HepG2 (cell line): ENCODE measurements at regions not wholly inside any gene's neighbourhood (a gene's known extent, or its start where the extent isn't known, plus 50 kb on each side); places are given as distances from the start of the nearest gene placed in this dataset.

Experiments used
- ATAC-seq: fragments of 200-7000 bp; cut with Tn5 transposase; 3 replicates; pipeline ENCODE4 v1.9.1; 2020; ENCODE audit warnings: mild to moderate bottlenecking, moderate library complexity
- BruUV-seq: library from RNA; stranded (reverse); fragments of 400-500 nt; replicated peaks from 2 replicates; lab custom pipeline; 2021; lab: Mats Ljungman, UMichigan
- CTCF ChIA-PET: fragments of 300-600 bp; formaldehyde crosslinking; extraction: SDS; loops from one replicate; lab custom pipeline; 2021; ENCODE audit warnings: low total read pairs, inconsistent platforms, low intra/inter-chr PET ratio; lab: Yijun Ruan, JAX
- POLR2A ChIA-PET: fragments of 350-600 bp; sonication (Branson Sonifier 250); formaldehyde crosslinking; loops from one replicate; lab custom pipeline; 2020; ENCODE audit warnings: antibody characterized with exemption, inconsistent platforms; lab: Yijun Ruan, JAX
- DNase-seq: peaks from one replicate; pipeline ENCODE4 v3.0.0-alpha.2; 2015; ENCODE audit warnings: low spot score
- FAIRE-seq: peaks from 3 replicates; lab custom pipeline; 2011; peaks lifted over from hg19 to GRCh38; lab: Jason Lieb, UNC
- H2AFZ ChIP-seq: one replicate; pipeline ENCODE4 v1.6.1; 2011; ENCODE audit warnings: low read length, inconsistent platforms
- H3K27ac ChIP-seq: fragments of 300-600 bp; 3 replicates; pipeline ENCODE4 v1.8.0; 2011; ENCODE audit warnings: mixed run types, mild to moderate bottlenecking, mixed read lengths, low read length, inconsistent platforms; ENCODE audit not compliant: insufficient read depth; ENCODE audit errors: extremely low read length
- H3K27me3 ChIP-seq, 2 experiments: fragments of 200-600 bp in 1 of 2; 2 replicates in 1 of 2; 3 replicates in 1 of 2; pipeline versions ENCODE4 v1.6.0 to v1.8.0; 2011; ENCODE audit warnings: low read length in 2 of 2, mild to moderate bottlenecking in 2 of 2, moderate library complexity in 2 of 2, inconsistent platforms in 1 of 2; ENCODE audit not compliant: insufficient read depth in 2 of 2, control insufficient read depth in 1 of 2
- H3K36me3 ChIP-seq, 2 experiments: fragments of 200-600 bp in 1 of 2; replicated peaks in 1 of 2; 2 replicates in 1 of 2; 3 replicates in 1 of 2; pipeline versions ENCODE4 v1.5.1 to v1.8.0; 2011; ENCODE audit warnings: low read length in 2 of 2, inconsistent platforms in 1 of 2; ENCODE audit not compliant: insufficient read depth in 2 of 2, control insufficient read depth in 1 of 2
- H3K4me1 ChIP-seq: 2 replicates; pipeline ENCODE4 v1.5.1; 2012; ENCODE audit warnings: low read length, inconsistent platforms; ENCODE audit not compliant: insufficient read depth
- H3K4me2 ChIP-seq: 2 replicates; pipeline ENCODE4 v1.6.0; 2011; ENCODE audit warnings: low read depth, low read length, inconsistent platforms
- H3K4me3 ChIP-seq, 3 experiments: fragments of 200-600 bp in 1 of 3; sonication (generic), shearing (Covaris generic) in 1 of 3; replicated peaks in 1 of 3; 2 replicates each; pipeline ENCODE4 v1.5.1; 2011 to 2016; ENCODE audit warnings: low read length in 3 of 3, inconsistent platforms in 2 of 3, low read depth in 2 of 3, mild to moderate bottlenecking in 2 of 3, control low read depth in 1 of 3, mixed read lengths in 1 of 3; ENCODE audit not compliant: insufficient read depth in 1 of 3
- H3K79me2 ChIP-seq: one replicate; pipeline ENCODE4 v1.6.1; 2011; ENCODE audit warnings: low read length, inconsistent platforms; ENCODE audit not compliant: insufficient read depth
- H3K9ac ChIP-seq: 2 replicates; pipeline ENCODE4 v1.6.0; 2011; ENCODE audit warnings: mild to moderate bottlenecking, low read depth, low read length, inconsistent platforms; ENCODE audit not compliant: insufficient read depth
- H3K9me3 ChIP-seq: 2 replicates; pipeline ENCODE4 v1.5.1; 2012; ENCODE audit warnings: mild to moderate bottlenecking, low read length
- H4K20me1 ChIP-seq: 2 replicates; pipeline ENCODE4 v1.6.0; 2011; ENCODE audit warnings: inconsistent platforms, mild to moderate bottlenecking, low read length, moderate library complexity; ENCODE audit not compliant: insufficient read depth
- AHR ChIP-seq: IDR thresholded peaks from 2 replicates; pipeline ENCODE4 v1.6.1; 2018; ENCODE audit warnings: missing genetic modification reagents, missing compliant biosample characterization
- FLYWCH1 ChIP-seq: sonication (generic); formaldehyde crosslinking; IDR thresholded peaks from 2 replicates; pipeline ENCODE4 v1.8.1; 2023; ENCODE audit warnings: mild to moderate bottlenecking, missing genetic modification reagents
- GATAD2A ChIP-seq: IDR thresholded peaks from 2 replicates; pipeline ENCODE4 v1.6.1; 2016
- HMGXB3 ChIP-seq: sonication (generic); formaldehyde crosslinking; IDR thresholded peaks from 2 replicates; pipeline ENCODE4 v1.4.0; 2020; ENCODE audit warnings: missing genetic modification reagents, borderline replicate concordance
- MIXL1 ChIP-seq: IDR thresholded peaks from 2 replicates; pipeline ENCODE4 v1.6.1; 2016
- MTA3 ChIP-seq: sonication (generic); formaldehyde crosslinking; IDR thresholded peaks from 2 replicates; pipeline ENCODE4 v1.4.0; 2020; ENCODE audit warnings: missing genetic modification reagents
- MXI1 ChIP-seq: IDR thresholded peaks from 3 replicates; pipeline ENCODE4 v1.6.1; 2012; ENCODE audit warnings: low read depth, low read length, inconsistent platforms, borderline replicate concordance
- SKI ChIP-seq: fragments of 450-650 bp; IDR thresholded peaks from one replicate; pipeline ENCODE4 v1.6.1; 2018; ENCODE audit warnings: mild to moderate bottlenecking; ENCODE audit not compliant: partially characterized antibody
- ZBTB14 ChIP-seq: sonication (generic); formaldehyde crosslinking; IDR thresholded peaks from 2 replicates; pipeline ENCODE4 v1.4.0; 2020; ENCODE audit warnings: missing genetic modification reagents
- ZBTB3 ChIP-seq: sonication (generic); formaldehyde crosslinking; IDR thresholded peaks from 2 replicates; pipeline ENCODE4 v1.4.0; 2020; ENCODE audit warnings: low read depth, mild to moderate bottlenecking, moderate library complexity, missing genetic modification reagents, borderline replicate concordance
- ZNF20 ChIP-seq: sonication (generic); formaldehyde crosslinking; IDR thresholded peaks from 2 replicates; pipeline ENCODE4 v1.4.0; 2020; ENCODE audit warnings: mild to moderate bottlenecking, moderate library complexity, missing genetic modification reagents
- ZNF891 ChIP-seq: sonication (generic); formaldehyde crosslinking; IDR thresholded peaks from 2 replicates; pipeline ENCODE4 v1.5.0; 2020; ENCODE audit warnings: mild to moderate bottlenecking, missing genetic modification reagents
- ZSCAN20 ChIP-seq: sonication (generic); formaldehyde crosslinking; IDR thresholded peaks from 2 replicates; pipeline ENCODE4 v1.4.0; 2020; ENCODE audit warnings: missing genetic modification reagents, mild to moderate bottlenecking, borderline replicate concordance
- ZSCAN31 ChIP-seq: sonication (generic); formaldehyde crosslinking; IDR thresholded peaks from 2 replicates; pipeline ENCODE4 v1.5.0; 2020; ENCODE audit warnings: low read depth, mild to moderate bottlenecking, missing genetic modification reagents
- in situ Hi-C: cut with HindIII; loops from 2 replicates; pipeline ENCODE4 v1.10.0; 2017; ENCODE audit warnings: low pct_unique_long_range_greater_than_20kb; ENCODE audit not compliant: extremely low pct_ligation_motif_present
- intact Hi-C: fragments of 100-400 bp; cut with micrococcal nuclease; formaldehyde crosslinking; loops from one replicate; pipeline ENCODE4 v1.10.0; 2022; ENCODE audit not compliant: unreplicated experiment
- TF ChIP-seq, protein P1 (sequence below), 2 experiments: sonication (generic) in 1 of 2; formaldehyde crosslinking in 1 of 2; IDR thresholded peaks; 2 replicates each; pipeline versions ENCODE4 v1.5.1 to v1.6.1; 2011 to 2020; ENCODE audit warnings: borderline replicate concordance in 1 of 2, low read depth in 1 of 2, low read length in 1 of 2, mild to moderate bottlenecking in 1 of 2, missing genetic modification reagents in 1 of 2, moderate library complexity in 1 of 2

DNA sequence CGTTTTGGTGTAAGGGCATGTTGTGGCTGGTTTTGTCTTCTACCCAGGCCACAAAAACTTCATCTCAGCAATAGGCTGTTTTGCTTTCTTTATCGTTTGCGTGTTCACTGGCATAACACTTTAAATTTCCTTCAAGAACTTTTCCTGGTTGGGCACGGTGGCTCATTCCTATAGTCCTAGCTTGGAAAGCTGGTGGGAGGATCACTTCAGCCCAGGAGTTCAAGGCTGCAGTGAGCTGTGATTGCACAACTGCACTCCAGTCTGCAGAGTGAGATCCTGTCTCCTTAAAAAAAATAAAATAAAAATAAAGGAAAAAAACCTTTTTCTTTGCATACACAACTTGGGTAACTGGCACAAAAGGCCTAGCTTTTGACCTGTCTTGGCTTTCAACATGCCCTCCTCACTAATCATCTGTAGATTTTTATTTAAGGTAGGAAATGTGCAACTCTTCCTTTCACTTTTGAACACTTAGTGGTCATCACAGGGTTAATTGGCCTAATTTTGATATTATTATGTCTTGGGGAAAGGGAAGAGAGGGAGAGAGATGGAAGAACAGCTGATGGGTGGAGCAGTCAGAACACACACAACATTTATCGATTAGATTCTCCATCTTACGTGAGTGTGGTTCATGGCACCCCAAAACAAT, 78.9 kb upstream of the PSMA6 start (continued):
- TF ChIP-seq FLYWCH1 (CRISPR knock-in tag): no peak
- peak; percentile 19; the same call in 1 of the 2 replicates for TF ChIP-seq HMGXB3 (CRISPR knock-in tag)
- peak; percentile 82 for TF ChIP-seq GATAD2A (CRISPR knock-in tag)
- TF ChIP-seq MIXL1: peak; percentile 12; the same call in 1 of the 2 replicates

GRCh38 chr14:35213869-35214387, 78.3 kb upstream of the PSMA6 start:
- H3K4me1 ChIP-seq: peaks cover 25% of the 10 kb centered on the region
- H4K20me1 ChIP-seq: no peaks in the 10 kb centered on the region
- ATAC-seq (peak; percentile 69), DNase-seq (peak; percentile 88), FAIRE-seq (no peak)
- no peak overlapping the region for H3K9ac ChIP-seq
- in situ Hi-C loops (loop anchor here (5.0 kb wide), 1 partner anchor 193 kb away; no protein-coding TSS in a partner anchor), intact Hi-C loops (loop anchor here (1.0 to 2.0 kb wide), 3 partner anchors 70 to 199 kb away; partner anchors contain the start of gene PSMA6)
- no peak overlapping the region for H3K27ac ChIP-seq
- H3K79me2 ChIP-seq: no peaks in the 10 kb centered on the region
- no peak overlapping the region for H3K4me2 ChIP-seq
- H3K4me3 ChIP-seq: no peak overlapping the region; a peak in 1 of 6 replicates
- H3K9me3 ChIP-seq: no peaks in the 10 kb centered on the region
- H3K36me3 ChIP-seq: peaks cover 0 to 5% of the 10 kb centered on the region in 2 experiments; a peak in 1 of 5 replicates
- ChIA-PET CTCF (no interaction called here), POLR2A (interaction anchor here (1.7 to 3.9 kb wide), 4 partner anchors 78 to 190 kb away, joined by 6 to 36 read pairs (median 9); partner anchors contain the start of genes NFKBIA, PPP2R3C, PRORP and PSMA6)
- no peaks in the 10 kb centered on the region for H3K27me3 ChIP-seq
- no peak overlapping the region for H2AFZ ChIP-seq
- no TSS peak for BruUV-seq
- TF ChIP-seq MXI1 (no peak), SKI (peak; percentile 36), ZSCAN31 (CRISPR knock-in tag) (no peak), ZNF20 (CRISPR knock-in tag) (no peak), ZBTB3 (CRISPR knock-in tag) (no peak), AHR (CRISPR knock-in tag) (no peak), ZNF891 (CRISPR knock-in tag) (no peak), ZBTB14 (CRISPR knock-in tag) (no peak), ZSCAN20 (CRISPR knock-in tag) (no peak), MTA3 (CRISPR knock-in tag) (no peak)
- TF ChIP-seq, protein P1, sequence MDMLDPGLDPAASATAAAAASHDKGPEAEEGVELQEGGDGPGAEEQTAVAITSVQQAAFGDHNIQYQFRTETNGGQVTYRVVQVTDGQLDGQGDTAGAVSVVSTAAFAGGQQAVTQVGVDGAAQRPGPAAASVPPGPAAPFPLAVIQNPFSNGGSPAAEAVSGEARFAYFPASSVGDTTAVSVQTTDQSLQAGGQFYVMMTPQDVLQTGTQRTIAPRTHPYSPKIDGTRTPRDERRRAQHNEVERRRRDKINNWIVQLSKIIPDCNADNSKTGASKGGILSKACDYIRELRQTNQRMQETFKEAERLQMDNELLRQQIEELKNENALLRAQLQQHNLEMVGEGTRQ (IDR thresholded peaks at IDR 0.05; ENCODE audit: low read depth, low read length): no peak
- TF ChIP-seq, protein P1 (CRISPR knock-in tag; IDR thresholded peaks at IDR 0.05; ENCODE audit: borderline replicate concordance): no peak
